NB4 (cell line): ENCODE measurements at regions not wholly inside any gene's neighbourhood (a gene's known extent, or its start where the extent isn't known, plus 50 kb on each side); places are given as distances from the start of the nearest gene placed in this dataset.

ENCODE experiments used
- POLR2A ChIP-seq: IDR thresholded peaks from 2 replicates; pipeline ENCODE4 v1.6.1; 2011; ENCODE audit warnings: mild to moderate bottlenecking; ENCODE audit not compliant: insufficient read length; ENCODE audit errors: extremely low read depth
- TF ChIP-seq, protein P1 (sequence below): IDR thresholded peaks from one replicate; pipeline ENCODE4 v1.5.1; 2012; ENCODE audit warnings: low read depth, low read length

- TF ChIP-seq, protein P1, sequence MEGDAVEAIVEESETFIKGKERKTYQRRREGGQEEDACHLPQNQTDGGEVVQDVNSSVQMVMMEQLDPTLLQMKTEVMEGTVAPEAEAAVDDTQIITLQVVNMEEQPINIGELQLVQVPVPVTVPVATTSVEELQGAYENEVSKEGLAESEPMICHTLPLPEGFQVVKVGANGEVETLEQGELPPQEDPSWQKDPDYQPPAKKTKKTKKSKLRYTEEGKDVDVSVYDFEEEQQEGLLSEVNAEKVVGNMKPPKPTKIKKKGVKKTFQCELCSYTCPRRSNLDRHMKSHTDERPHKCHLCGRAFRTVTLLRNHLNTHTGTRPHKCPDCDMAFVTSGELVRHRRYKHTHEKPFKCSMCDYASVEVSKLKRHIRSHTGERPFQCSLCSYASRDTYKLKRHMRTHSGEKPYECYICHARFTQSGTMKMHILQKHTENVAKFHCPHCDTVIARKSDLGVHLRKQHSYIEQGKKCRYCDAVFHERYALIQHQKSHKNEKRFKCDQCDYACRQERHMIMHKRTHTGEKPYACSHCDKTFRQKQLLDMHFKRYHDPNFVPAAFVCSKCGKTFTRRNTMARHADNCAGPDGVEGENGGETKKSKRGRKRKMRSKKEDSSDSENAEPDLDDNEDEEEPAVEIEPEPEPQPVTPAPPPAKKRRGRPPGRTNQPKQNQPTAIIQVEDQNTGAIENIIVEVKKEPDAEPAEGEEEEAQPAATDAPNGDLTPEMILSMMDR: no peak
- no peak for TF ChIP-seq POLR2A
Observed at GRCh38 chr18:67408240-67408639, 108.3 kb downstream of the DSEL start.
